Muscle of arm (tissue), 1 donor: ENCODE measurements at regions not wholly inside any gene's neighbourhood (a gene's known extent, or its start where the extent isn't known, plus 50 kb on each side); places are given as distances from the start of the nearest gene placed in this dataset.
A peak's percentile ranks its signal among the peaks of the same experiment; 100 is the strongest.
"Not testable (repeated sequence)": the region's sequence is repeated elsewhere in the genome, so short reads cannot be mapped to it uniquely, and the experiment has no call there.

Source experiments
- DNase-seq: peaks from one replicate; pipeline ENCODE4 v3.0.0-alpha.2; 2013

- not testable (repeated sequence) for DNase-seq
Observed at GRCh38 chr4:64727391-64727790, 318.1 kb upstream of the TECRL start.

DNA sequence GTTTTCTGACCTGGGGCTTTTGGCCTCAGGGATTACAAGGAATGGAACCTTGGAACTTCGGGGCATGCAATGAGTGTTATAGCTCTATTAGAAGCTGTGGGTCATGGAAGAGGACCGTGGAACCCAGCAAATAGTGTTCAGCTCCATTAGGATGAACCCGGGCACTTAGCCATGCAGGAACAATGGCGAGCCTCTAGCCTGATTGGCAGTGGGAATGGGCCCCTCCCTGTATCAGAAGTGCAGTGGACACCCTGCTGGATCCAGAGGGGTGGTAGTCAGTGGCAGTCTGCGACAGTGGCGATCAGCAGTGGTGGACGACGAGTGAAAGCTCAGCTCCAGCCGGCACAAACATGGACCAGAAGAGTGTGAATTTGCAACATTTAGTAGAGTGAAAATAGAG lies 315.4 kb upstream of the TECRL start:
- no peak for DNase-seq

DNA sequence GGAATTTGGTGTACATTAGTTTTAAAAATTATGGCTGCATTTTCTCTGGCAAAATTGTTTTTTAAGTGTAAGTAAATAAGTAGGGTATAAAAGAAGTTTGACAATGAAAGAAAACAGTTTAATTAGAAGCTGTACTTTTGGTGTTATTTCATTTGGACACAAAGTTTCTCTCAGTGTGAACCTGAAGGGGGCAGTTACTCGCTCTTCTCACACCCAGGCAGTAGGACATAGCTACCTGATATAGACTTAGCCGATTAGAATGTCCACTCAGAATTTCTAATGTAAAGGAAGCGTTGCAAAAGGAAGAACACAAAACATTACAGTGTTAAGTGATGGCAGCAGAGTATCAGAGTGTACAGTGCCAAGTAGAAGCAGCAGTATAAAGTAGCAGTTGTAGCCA lies 311.9 kb upstream of the TECRL start:
- DNase-seq, result no peak

GRCh38 chr4:64718091-64718490 lies 308.8 kb upstream of the TECRL start:
- no peak for DNase-seq

- no peak for DNase-seq
Observed at GRCh38 chr4:64715741-64716140, 306.5 kb upstream of the TECRL start.

DNA sequence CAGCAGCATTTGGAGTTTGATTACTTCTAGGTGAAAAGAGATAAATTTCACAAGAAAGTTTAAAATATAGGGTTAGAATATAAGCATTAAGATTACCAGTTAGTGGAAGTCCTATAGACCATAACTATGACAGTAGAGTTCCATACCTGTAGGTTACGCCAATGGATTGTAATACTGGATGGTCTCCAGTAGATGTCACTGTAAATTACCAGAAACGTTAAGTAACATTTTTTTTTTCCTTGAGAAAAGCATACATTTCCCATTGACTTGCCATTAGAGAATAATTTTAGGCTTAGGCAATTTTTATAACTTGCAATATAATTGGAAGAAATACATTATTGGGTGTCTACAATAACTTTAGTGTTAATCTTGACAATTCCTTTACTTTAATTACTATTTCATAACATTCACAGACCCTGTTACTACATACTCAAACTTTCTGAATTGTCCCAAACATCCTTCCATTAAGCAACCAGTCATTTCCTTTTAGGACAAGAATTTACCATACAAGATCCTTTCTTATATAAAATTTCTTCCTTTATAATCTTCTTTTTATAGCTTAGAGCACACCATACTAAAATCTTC lies 304.1 kb upstream of the TECRL start:
- peak; percentile 4 for DNase-seq

DNA sequence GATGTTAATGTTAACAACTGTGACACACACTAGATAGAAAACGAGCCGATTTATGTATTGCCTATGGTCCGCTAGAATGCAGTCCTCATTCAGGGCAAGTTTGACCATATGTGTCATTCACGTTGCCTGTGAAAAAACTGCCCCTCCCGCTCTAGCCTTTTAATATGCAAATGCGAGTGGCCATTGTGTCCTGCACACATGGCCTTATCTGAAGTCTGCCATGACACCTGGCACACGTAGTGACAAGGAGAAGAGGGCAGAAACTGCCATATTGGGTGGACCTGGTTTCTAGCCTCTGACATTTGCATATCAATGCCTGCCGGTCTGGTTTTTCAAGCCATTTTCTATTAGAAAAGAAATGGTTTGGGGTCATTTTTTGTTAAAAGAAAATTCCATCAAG lies 303.3 kb upstream of the TECRL start:
- no peak for DNase-seq

DNA sequence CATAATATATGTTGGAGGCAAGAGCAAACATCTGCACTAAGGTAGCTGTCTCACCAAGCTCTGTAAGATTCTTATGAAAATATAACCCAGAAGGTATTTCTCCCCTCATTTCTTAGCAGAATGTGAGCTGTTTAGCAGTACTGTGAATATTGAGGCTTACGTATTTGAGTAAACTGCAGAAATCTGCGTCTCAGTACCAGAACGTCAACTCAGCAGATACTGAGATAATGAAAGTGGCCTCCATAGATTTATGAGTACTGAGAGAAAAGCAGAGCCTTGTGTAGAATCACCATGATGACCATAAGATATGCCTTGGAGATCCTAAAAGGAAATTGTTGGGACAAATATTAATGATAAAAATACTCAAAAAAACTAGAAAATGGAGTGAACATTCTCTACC lies 296.7 kb upstream of the TECRL start:
- no peak for DNase-seq

DNA sequence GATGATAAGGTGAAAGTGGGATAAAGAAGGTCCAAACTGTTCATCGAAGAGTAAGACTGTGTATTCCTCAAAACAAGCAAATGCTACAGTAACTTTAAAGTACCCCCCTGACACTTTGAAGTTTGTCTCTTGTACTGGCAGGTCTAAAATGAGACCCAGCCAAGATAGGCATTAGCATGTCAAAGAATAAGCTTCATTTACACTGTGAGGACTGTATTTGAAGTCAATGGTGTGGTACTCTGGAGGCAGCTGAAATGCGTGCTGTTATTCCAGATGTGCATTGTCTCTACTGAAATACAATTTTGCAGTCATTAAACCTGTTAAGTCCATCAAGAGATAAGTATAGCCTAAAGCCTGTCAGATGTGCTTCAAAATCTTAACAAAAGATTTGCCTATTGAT lies 288.9 kb upstream of the TECRL start:
- no peak for DNase-seq

DNA sequence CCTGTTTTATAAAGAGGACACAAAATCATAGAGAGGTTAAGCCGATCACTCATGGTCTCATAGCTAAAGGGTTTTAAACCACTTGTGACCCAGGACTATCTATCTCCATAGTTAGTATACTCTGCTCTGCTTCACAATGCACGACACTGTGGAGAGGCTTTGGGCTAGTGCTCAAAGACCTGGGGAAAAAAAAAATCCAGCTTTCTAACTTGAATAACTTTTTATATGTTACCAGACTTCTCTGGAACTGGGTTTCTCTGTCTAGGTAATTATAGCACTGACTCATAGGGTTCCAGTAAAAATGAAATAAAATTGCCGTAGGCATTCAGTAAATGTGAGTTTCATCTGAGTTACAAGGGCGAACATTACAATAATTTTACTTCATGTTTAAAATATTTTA lies 273.7 kb upstream of the TECRL start:
- no peak for DNase-seq

DNA sequence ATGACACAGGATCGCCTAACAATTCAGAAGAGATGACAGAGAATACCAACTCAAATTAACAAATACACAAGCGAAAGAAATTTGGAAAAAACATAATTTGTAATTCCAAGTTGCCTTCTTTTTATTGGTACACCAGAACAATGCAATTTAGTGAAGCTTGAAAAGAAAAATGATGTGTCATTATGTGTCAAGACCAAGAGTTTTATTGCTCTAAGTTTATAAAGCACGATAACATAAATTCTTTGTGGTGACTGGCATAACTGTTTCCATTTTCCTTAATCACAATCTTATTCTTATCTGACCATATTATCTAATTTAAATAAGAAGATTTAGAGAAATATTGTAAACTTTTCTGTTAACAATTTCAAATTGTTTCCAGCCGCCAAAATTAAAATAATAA lies 273.2 kb upstream of the TECRL start:
- DNase-seq, result no peak

- DNase-seq, result not testable (repeated sequence)
Observed at GRCh38 chr4:64673121-64673520, 263.9 kb upstream of the TECRL start.

GRCh38 chr4:64670647-64671046 lies 261.4 kb upstream of the TECRL start:
- no peak for DNase-seq

DNA sequence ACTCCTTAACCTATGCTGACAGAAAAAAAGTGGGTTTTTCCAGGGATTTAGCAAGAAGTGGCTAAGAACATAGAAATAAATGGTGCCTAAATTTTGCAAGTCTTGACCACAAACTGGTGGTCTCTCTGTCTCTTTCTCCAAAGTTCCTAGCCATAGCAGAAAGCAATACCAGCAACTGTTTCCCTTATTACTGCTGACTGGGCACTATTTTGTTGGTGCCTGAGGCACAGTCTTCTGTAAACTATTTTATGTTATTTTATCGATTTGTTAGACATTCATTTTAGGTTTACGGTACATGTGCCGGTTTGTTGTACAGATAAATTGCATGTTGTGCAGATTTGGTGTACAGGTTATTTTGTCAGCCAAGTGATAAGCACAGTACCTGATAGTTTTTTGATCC lies 234.6 kb upstream of the TECRL start:
- DNase-seq, result no peak

DNA sequence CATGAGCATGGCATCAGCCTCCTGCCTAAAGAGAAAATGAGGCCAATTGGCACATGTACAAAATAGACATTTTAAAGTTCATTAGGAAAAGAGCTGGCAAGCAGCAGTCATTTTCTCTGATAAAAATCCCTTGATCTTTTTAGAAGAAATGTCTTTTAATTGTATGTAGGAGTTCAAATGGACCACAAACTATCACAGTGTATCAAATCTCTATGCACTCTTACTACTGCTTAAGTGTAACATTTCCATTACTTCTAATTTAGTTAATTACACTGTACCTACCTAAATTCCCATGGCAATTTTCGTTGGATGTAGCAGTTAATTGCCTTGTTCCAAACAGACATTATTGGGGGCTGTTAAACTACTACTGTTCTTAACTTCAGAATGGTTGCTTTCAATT lies 233.7 kb upstream of the TECRL start:
- no peak for DNase-seq

DNA sequence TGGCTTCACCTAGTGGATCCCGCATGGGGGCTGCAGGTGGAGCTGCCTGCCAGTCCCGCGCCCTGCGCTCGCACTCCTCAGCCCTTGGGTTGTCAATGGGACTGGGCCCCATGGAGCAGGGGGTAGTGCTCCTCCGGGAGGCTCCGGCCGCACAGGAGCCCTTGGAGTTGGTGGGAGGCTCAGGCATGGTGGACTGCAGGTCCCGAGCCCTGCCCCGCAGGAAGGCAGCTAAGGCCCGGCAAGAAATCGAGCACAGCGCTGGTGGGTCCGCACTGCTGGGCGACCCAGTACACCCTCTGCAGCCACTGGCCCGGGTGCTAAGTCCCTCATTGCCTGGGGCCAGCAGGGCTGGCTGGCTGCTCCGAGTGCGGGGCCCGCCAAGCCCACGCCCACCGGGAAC lies 231.2 kb upstream of the TECRL start:
- DNase-seq, result not testable (repeated sequence)

GRCh38 chr4:64625438-64625837 lies 216.2 kb upstream of the TECRL start:
- no peak for DNase-seq

GRCh38 chr4:64617800-64618199 lies 208.6 kb upstream of the TECRL start:
- DNase-seq, result no peak

- DNase-seq, result no peak
Observed at GRCh38 chr4:64614276-64614675, 205.0 kb upstream of the TECRL start.

- DNase-seq, result no peak
Observed at GRCh38 chr4:64613046-64613445, 203.8 kb upstream of the TECRL start.

DNA sequence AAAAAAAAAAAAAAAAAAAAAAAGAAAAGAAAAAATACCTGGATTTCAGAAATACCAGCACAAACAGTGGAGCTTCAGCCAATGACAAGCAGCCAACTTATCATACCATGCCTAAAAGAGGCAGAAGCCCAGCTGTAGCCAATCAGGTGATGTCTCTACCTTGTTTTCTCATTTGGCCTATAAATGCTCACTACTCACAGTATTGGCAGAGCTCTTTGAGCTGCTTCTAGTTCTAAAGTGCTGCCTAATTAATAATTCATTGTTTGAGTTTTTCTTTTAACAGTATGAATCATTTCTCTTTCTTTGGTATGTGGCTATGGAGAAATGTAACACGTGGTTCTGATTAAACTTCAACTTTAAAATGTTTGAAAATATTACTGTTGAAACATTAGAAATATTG lies 188.8 kb upstream of the TECRL start:
- DNase-seq, result no peak

DNA sequence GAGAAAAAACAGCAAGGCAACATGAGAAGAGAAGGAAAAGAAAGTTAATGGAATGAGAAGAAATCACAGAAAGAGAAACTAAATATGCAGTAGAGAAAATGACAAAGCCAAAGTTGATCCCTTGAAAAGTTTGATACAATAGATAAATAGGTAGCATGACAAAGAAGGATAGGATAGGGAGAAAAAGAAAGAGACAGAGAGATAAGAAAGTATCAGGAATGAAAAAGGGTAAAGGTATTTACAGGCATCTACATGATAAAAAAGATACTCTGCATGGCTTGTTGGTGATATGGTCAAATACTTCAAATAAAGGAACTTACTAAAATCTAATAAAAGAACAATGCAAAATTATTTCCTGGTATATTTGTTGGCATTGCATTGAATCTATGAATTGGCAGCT lies 185.5 kb upstream of the TECRL start:
- DNase-seq, result no peak

- DNase-seq, result no peak
Observed at GRCh38 chr4:64588507-64588906, 179.3 kb upstream of the TECRL start.

DNA sequence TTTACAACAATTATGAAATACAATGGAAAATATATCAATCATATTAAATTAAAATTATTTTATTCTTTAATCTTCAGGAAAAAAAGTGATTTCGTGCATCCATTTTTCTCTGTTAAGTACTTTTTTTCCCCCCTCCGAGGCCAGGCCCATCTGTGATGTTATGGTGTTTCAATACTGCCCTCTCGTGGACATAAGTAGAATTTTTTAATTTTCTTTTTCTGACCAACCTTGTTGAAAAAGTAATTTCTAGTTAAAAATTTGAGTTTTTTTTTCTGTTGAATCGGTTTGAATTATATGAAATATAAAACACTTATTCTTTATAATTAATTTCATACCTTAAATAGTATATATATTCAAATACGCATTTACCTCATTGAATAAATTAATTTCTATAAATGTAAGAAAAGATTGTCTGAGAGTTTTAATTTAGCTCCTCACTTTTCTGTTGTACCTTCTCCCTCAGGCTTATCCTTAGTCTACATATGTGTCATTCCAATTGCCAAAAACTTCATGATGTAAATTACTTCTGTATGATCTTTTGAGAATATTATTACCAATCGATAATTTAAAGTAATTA lies 175.8 kb upstream of the TECRL start:
- peak; percentile 12 for DNase-seq
